HepG2 (cell line): ENCODE measurements at regions not wholly inside any gene's neighbourhood (a gene's known extent, or its start where the extent isn't known, plus 50 kb on each side); places are given as distances from the start of the nearest gene placed in this dataset.

Experiments
- ATAC-seq: fragments of 200-7000 bp; cut with Tn5 transposase; 3 replicates; pipeline ENCODE4 v1.9.1; 2020; ENCODE audit warnings: mild to moderate bottlenecking, moderate library complexity
- BruUV-seq: library from RNA; stranded (reverse); fragments of 400-500 nt; replicated peaks from 2 replicates; lab custom pipeline; 2021; lab: Mats Ljungman, UMichigan
- CTCF ChIA-PET: fragments of 300-600 bp; formaldehyde crosslinking; extraction: SDS; loops from one replicate; lab custom pipeline; 2021; ENCODE audit warnings: low total read pairs, inconsistent platforms, low intra/inter-chr PET ratio; lab: Yijun Ruan, JAX
- POLR2A ChIA-PET: fragments of 350-600 bp; sonication (Branson Sonifier 250); formaldehyde crosslinking; loops from one replicate; lab custom pipeline; 2020; ENCODE audit warnings: antibody characterized with exemption, inconsistent platforms; lab: Yijun Ruan, JAX
- DNase-seq: peaks from one replicate; pipeline ENCODE4 v3.0.0-alpha.2; 2015; ENCODE audit warnings: low spot score
- FAIRE-seq: peaks from 3 replicates; lab custom pipeline; 2011; peaks lifted over from hg19 to GRCh38; lab: Jason Lieb, UNC
- H2AFZ ChIP-seq: one replicate; pipeline ENCODE4 v1.6.1; 2011; ENCODE audit warnings: low read length, inconsistent platforms
- H3K27ac ChIP-seq: fragments of 300-600 bp; 3 replicates; pipeline ENCODE4 v1.8.0; 2011; ENCODE audit warnings: mixed run types, mild to moderate bottlenecking, mixed read lengths, low read length, inconsistent platforms; ENCODE audit not compliant: insufficient read depth; ENCODE audit errors: extremely low read length
- H3K27me3 ChIP-seq, 2 experiments: fragments of 200-600 bp in 1 of 2; 2 replicates in 1 of 2; 3 replicates in 1 of 2; pipeline versions ENCODE4 v1.6.0 to v1.8.0; 2011; ENCODE audit warnings: low read length in 2 of 2, mild to moderate bottlenecking in 2 of 2, moderate library complexity in 2 of 2, inconsistent platforms in 1 of 2; ENCODE audit not compliant: insufficient read depth in 2 of 2, control insufficient read depth in 1 of 2
- H3K36me3 ChIP-seq, 2 experiments: fragments of 200-600 bp in 1 of 2; replicated peaks in 1 of 2; 2 replicates in 1 of 2; 3 replicates in 1 of 2; pipeline versions ENCODE4 v1.5.1 to v1.8.0; 2011; ENCODE audit warnings: low read length in 2 of 2, inconsistent platforms in 1 of 2; ENCODE audit not compliant: insufficient read depth in 2 of 2, control insufficient read depth in 1 of 2
- H3K4me1 ChIP-seq: 2 replicates; pipeline ENCODE4 v1.5.1; 2012; ENCODE audit warnings: low read length, inconsistent platforms; ENCODE audit not compliant: insufficient read depth
- H3K4me2 ChIP-seq: 2 replicates; pipeline ENCODE4 v1.6.0; 2011; ENCODE audit warnings: low read depth, low read length, inconsistent platforms
- H3K4me3 ChIP-seq, 3 experiments: fragments of 200-600 bp in 1 of 3; sonication (generic), shearing (Covaris generic) in 1 of 3; replicated peaks in 1 of 3; 2 replicates each; pipeline ENCODE4 v1.5.1; 2011 to 2016; ENCODE audit warnings: low read length in 3 of 3, inconsistent platforms in 2 of 3, low read depth in 2 of 3, mild to moderate bottlenecking in 2 of 3, control low read depth in 1 of 3, mixed read lengths in 1 of 3; ENCODE audit not compliant: insufficient read depth in 1 of 3
- H3K79me2 ChIP-seq: one replicate; pipeline ENCODE4 v1.6.1; 2011; ENCODE audit warnings: low read length, inconsistent platforms; ENCODE audit not compliant: insufficient read depth
- H3K9ac ChIP-seq: 2 replicates; pipeline ENCODE4 v1.6.0; 2011; ENCODE audit warnings: mild to moderate bottlenecking, low read depth, low read length, inconsistent platforms; ENCODE audit not compliant: insufficient read depth
- H3K9me3 ChIP-seq: 2 replicates; pipeline ENCODE4 v1.5.1; 2012; ENCODE audit warnings: mild to moderate bottlenecking, low read length
- H4K20me1 ChIP-seq: 2 replicates; pipeline ENCODE4 v1.6.0; 2011; ENCODE audit warnings: inconsistent platforms, mild to moderate bottlenecking, low read length, moderate library complexity; ENCODE audit not compliant: insufficient read depth
- CBX2 ChIP-seq, 2 experiments: fragments of 200-600 bp in 1 of 2; sonication (generic); formaldehyde crosslinking in 1 of 2; IDR thresholded peaks; 2 replicates each; pipeline versions ENCODE4 v1.7.0 to v1.8.1; 2018 to 2022; ENCODE audit warnings: low read depth in 2 of 2, low read length in 1 of 2, mild to moderate bottlenecking in 1 of 2, missing genetic modification reagents in 1 of 2
- EED ChIP-seq: sonication (generic); formaldehyde crosslinking; IDR thresholded peaks from 2 replicates; pipeline ENCODE4 v1.5.0; 2020; ENCODE audit warnings: mild to moderate bottlenecking, missing genetic modification reagents
- FOSL2 ChIP-seq: sonication (generic); formaldehyde crosslinking; IDR thresholded peaks from 2 replicates; pipeline ENCODE4 v1.4.0; 2020; ENCODE audit warnings: missing genetic modification reagents
- HNRNPL ChIP-seq: fragments of 200-400 bp; formaldehyde crosslinking; IDR thresholded peaks from 2 replicates; pipeline ENCODE4 v1.6.1; 2017; ENCODE audit warnings: mild to moderate bottlenecking, low read depth, low read length
- POLR2AphosphoS5 ChIP-seq: IDR thresholded peaks from 2 replicates; pipeline ENCODE4 v1.6.1; 2012; ENCODE audit warnings: low read depth, low read length
- RARA ChIP-seq: IDR thresholded peaks from 2 replicates; pipeline ENCODE4 v1.6.1; 2016; ENCODE audit warnings: missing genetic modification reagents, missing compliant biosample characterization
- TFE3 ChIP-seq: IDR thresholded peaks from 2 replicates; pipeline ENCODE4 v1.6.1; 2016
- ZNF292 ChIP-seq: sonication (generic); formaldehyde crosslinking; IDR thresholded peaks from 2 replicates; pipeline ENCODE4 v1.8.1; 2022; ENCODE audit warnings: mild to moderate bottlenecking, low read depth, missing genetic modification reagents, borderline replicate concordance
- ZNF33A ChIP-seq: sonication (generic); formaldehyde crosslinking; IDR thresholded peaks from 2 replicates; pipeline ENCODE4 v1.5.1; 2020; ENCODE audit warnings: missing genetic modification reagents, mild to moderate bottlenecking, moderate library complexity, borderline replicate concordance
- ZNF614 ChIP-seq: IDR thresholded peaks from 2 replicates; pipeline ENCODE4 v1.6.1; 2018; ENCODE audit warnings: missing biosample characterization, missing genetic modification reagents, inconsistent platforms, borderline replicate concordance
- WGBS: methylation state at CpG from one replicate; pipeline ENCODE4 v1.1.6; 2017; ENCODE audit warnings: low lambda C conversion rate; 5-methylcytosine and 5-hydroxymethylcytosine counted together
- in situ Hi-C: cut with HindIII; loops from 2 replicates; pipeline ENCODE4 v1.10.0; 2017; ENCODE audit warnings: low pct_unique_long_range_greater_than_20kb; ENCODE audit not compliant: extremely low pct_ligation_motif_present
- intact Hi-C: fragments of 100-400 bp; cut with micrococcal nuclease; formaldehyde crosslinking; loops from one replicate; pipeline ENCODE4 v1.10.0; 2022; ENCODE audit not compliant: unreplicated experiment
- TF ChIP-seq, protein P1 (sequence below): sonication (generic); formaldehyde crosslinking; conservative IDR thresholded peaks from 2 replicates; pipeline ENCODE4 v1.4.0; 2020; ENCODE audit warnings: missing genetic modification reagents

- no peaks in the 10 kb centered on the region for H3K4me1 ChIP-seq
- BruUV-seq, result no TSS peak
- POLR2A ChIA-PET, result no interaction called here
These were observed 243.8 kb upstream of the PMEPA1 start for GRCh38 chr20:57953638-57954037.

More at GRCh38 chr20:57953638-57954037, 243.8 kb upstream of the PMEPA1 start:
- in situ Hi-C loops (no loop called here), intact Hi-C loops (no loop called here)
- no peak overlapping the region for H2AFZ ChIP-seq
- TF ChIP-seq TFE3 (CRISPR knock-in tag) (no peak), POLR2AphosphoS5 (no peak), ZNF33A (CRISPR knock-in tag) (no peak), FOSL2 (CRISPR knock-in tag) (no peak), RARA (CRISPR knock-in tag) (no peak), EED (CRISPR knock-in tag) (no peak), CBX2 (IDR thresholded peaks at IDR 0.05; ENCODE audit: low read depth, low read length) (no peak), CBX2 (CRISPR knock-in tag; IDR thresholded peaks at IDR 0.05; ENCODE audit: low read depth) (no peak), ZNF292 (no peak), ZNF614 (CRISPR knock-in tag) (no peak), HNRNPL (no peak)
- TF ChIP-seq, protein P1, sequence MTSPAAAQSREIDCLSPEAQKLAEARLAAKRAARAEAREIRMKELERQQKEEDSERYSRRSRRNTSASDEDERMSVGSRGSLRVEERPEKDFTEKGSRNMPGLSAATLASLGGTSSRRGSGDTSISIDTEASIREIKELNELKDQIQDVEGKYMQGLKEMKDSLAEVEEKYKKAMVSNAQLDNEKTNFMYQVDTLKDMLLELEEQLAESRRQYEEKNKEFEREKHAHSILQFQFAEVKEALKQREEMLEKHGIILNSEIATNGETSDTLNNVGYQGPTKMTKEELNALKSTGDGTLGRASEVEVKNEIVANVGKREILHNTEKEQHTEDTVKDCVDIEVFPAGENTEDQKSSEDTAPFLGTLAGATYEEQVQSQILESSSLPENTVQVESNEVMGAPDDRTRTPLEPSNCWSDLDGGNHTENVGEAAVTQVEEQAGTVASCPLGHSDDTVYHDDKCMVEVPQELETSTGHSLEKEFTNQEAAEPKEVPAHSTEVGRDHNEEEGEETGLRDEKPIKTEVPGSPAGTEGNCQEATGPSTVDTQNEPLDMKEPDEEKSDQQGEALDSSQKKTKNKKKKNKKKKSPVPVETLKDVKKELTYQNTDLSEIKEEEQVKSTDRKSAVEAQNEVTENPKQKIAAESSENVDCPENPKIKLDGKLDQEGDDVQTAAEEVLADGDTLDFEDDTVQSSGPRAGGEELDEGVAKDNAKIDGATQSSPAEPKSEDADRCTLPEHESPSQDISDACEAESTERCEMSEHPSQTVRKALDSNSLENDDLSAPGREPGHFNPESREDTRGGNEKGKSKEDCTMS (CRISPR knock-in tag), result no peak
- H3K36me3 ChIP-seq, result no peaks in the 10 kb centered on the region
- H3K27me3 ChIP-seq, result peaks cover 3 to 6% of the 10 kb centered on the region in 2 experiments; a peak in 3 of 5 replicates
- no peaks in the 10 kb centered on the region for H4K20me1 ChIP-seq
- no peak for ATAC-seq
- DNase-seq, result no peak
- H3K4me3 ChIP-seq, result no peak overlapping the region
- no peak overlapping the region for H3K4me2 ChIP-seq
- CTCF ChIA-PET, result no interaction called here
- no peak overlapping the region for H3K27ac ChIP-seq
- H3K79me2 ChIP-seq, result no peaks in the 10 kb centered on the region
- H3K9ac ChIP-seq, result no peak overlapping the region
- no peak for FAIRE-seq
- 2% methylated on average over 4 of the region's 4 CpGs for WGBS
- H3K9me3 ChIP-seq, result no peaks in the 10 kb centered on the region
